WTC11 (cell line): ENCODE measurements at regions not wholly inside any gene's neighbourhood (a gene's known extent, or its start where the extent isn't known, plus 50 kb on each side); places are given as distances from the start of the nearest gene placed in this dataset.

Experiments used
- ATAC-seq: fragments of 200-7000 bp; cut with Tn5 transposase; 2 replicates; pipeline ENCODE4 v1.10.0; 2021; ENCODE audit warnings: mild to moderate bottlenecking, moderate library complexity
- CTCF ChIA-PET: fragments of 300-600 bp; sonication (Branson Sonifier 250); formaldehyde crosslinking; loops from one replicate; lab custom pipeline; 2021; ENCODE audit warnings: antibody characterized with exemption; lab: Charles Lee
- POLR2A ChIA-PET: fragments of 350-600 bp; sonication (Branson Sonifier 250); formaldehyde crosslinking; loops from one replicate; lab custom pipeline; 2021; ENCODE audit warnings: antibody characterized with exemption; lab: Charles Lee
- DNase-seq: peaks from one replicate; pipeline ENCODE4 v3.0.0; 2021; ENCODE audit warnings: low spot score
- H3K27ac Mint-ChIP-seq: 2 replicates; pipeline ENCODE4 v1.8.0; 2021; ENCODE audit warnings: mixed read lengths
- H3K27me3 Mint-ChIP-seq: 2 replicates; pipeline ENCODE4 v1.8.0; 2021; ENCODE audit warnings: low read depth, mild to moderate bottlenecking, moderate library complexity, mixed read lengths
- H3K36me3 Mint-ChIP-seq: 2 replicates; pipeline ENCODE4 v1.8.0; 2021; ENCODE audit warnings: mixed read lengths
- H3K4me1 Mint-ChIP-seq: 2 replicates; pipeline ENCODE4 v1.8.0; 2022; ENCODE audit warnings: mixed read lengths
- H3K4me3 Mint-ChIP-seq: 2 replicates; pipeline ENCODE4 v1.8.0; 2021; ENCODE audit warnings: mild to moderate bottlenecking, moderate library complexity, mixed read lengths
- H3K9me3 Mint-ChIP-seq: 2 replicates; pipeline ENCODE4 v1.8.0; 2021; ENCODE audit warnings: mixed read lengths
- ATF6 ChIP-seq: sonication (generic); formaldehyde crosslinking; IDR thresholded peaks from 2 replicates; pipeline ENCODE4 v1.8.1; 2023; ENCODE audit warnings: mild to moderate bottlenecking, missing genetic modification reagents
- CBFB ChIP-seq: sonication (generic); formaldehyde crosslinking; IDR thresholded peaks from 2 replicates; pipeline ENCODE4 v1.8.1; 2022; ENCODE audit warnings: mild to moderate bottlenecking, low read depth, missing genetic modification reagents
- CREM ChIP-seq: sonication (generic); formaldehyde crosslinking; IDR thresholded peaks from 2 replicates; pipeline ENCODE4 v1.8.1; 2022; ENCODE audit warnings: mild to moderate bottlenecking, missing genetic modification reagents, moderate library complexity
- FOXK1 ChIP-seq: sonication (generic); formaldehyde crosslinking; IDR thresholded peaks from 2 replicates; pipeline ENCODE4 v1.8.0; 2022; ENCODE audit warnings: mild to moderate bottlenecking, moderate library complexity, missing genetic modification reagents
- GTF2I ChIP-seq: fragments of 250-450 bp; sonication (Bioruptor Pico); conservative IDR thresholded peaks from 2 replicates; pipeline ENCODE4 v1.4.0; 2021; ENCODE audit warnings: mild to moderate bottlenecking
- JAZF1 ChIP-seq: fragments of 250-450 bp; sonication (Bioruptor Pico); IDR thresholded peaks from 2 replicates; pipeline ENCODE4 v1.9.0; 2021; ENCODE audit warnings: moderate library complexity, mild to moderate bottlenecking, inconsistent platforms
- JUN ChIP-seq: sonication (generic); formaldehyde crosslinking; IDR thresholded peaks from 2 replicates; pipeline ENCODE4 v1.8.0; 2023; ENCODE audit warnings: mild to moderate bottlenecking, missing genetic modification reagents
- NFYB ChIP-seq: sonication (generic); formaldehyde crosslinking; conservative IDR thresholded peaks from 2 replicates; pipeline ENCODE4 v1.8.0; 2022; ENCODE audit warnings: low read depth, missing genetic modification reagents
- PREB ChIP-seq: sonication (generic); formaldehyde crosslinking; IDR thresholded peaks from 2 replicates; pipeline ENCODE4 v1.8.1; 2022; ENCODE audit warnings: mild to moderate bottlenecking, missing genetic modification reagents, moderate library complexity, borderline replicate concordance
- RELA ChIP-seq: sonication (generic); formaldehyde crosslinking; IDR thresholded peaks from 2 replicates; pipeline ENCODE4 v1.8.1; 2022; ENCODE audit warnings: missing genetic modification reagents, mild to moderate bottlenecking, borderline replicate concordance
- TCF7 ChIP-seq: sonication (generic); formaldehyde crosslinking; IDR thresholded peaks from 2 replicates; pipeline ENCODE4 v1.8.0; 2022; ENCODE audit warnings: mild to moderate bottlenecking, low read depth, missing genetic modification reagents, moderate library complexity
- TEAD1 ChIP-seq: sonication (generic); formaldehyde crosslinking; IDR thresholded peaks from 2 replicates; pipeline ENCODE4 v1.8.0; 2022; ENCODE audit warnings: mild to moderate bottlenecking, missing genetic modification reagents
- TEAD4 ChIP-seq: sonication (generic); formaldehyde crosslinking; IDR thresholded peaks from 2 replicates; pipeline ENCODE4 v1.8.0; 2022; ENCODE audit warnings: mild to moderate bottlenecking, missing genetic modification reagents
- USF2 ChIP-seq: sonication (generic); formaldehyde crosslinking; IDR thresholded peaks from 2 replicates; pipeline ENCODE4 v1.8.1; 2023; ENCODE audit warnings: mild to moderate bottlenecking, missing genetic modification reagents, moderate library complexity
- ZMAT4 ChIP-seq: fragments of 250-450 bp; sonication (Bioruptor Pico); IDR thresholded peaks from 2 replicates; pipeline ENCODE4 v1.9.0; 2021; ENCODE audit warnings: mild to moderate bottlenecking
- ZNF232 ChIP-seq: sonication (generic); formaldehyde crosslinking; IDR thresholded peaks from 2 replicates; pipeline ENCODE4 v1.8.0; 2022; ENCODE audit warnings: mild to moderate bottlenecking, missing genetic modification reagents
- ZNF416 ChIP-seq: fragments of 250-450 bp; sonication (Bioruptor Pico); IDR thresholded peaks from 2 replicates; pipeline ENCODE4 v1.9.0; 2021; ENCODE audit warnings: mild to moderate bottlenecking, inconsistent platforms
- TF ChIP-seq, protein P1 (sequence below): sonication (generic); formaldehyde crosslinking; conservative IDR thresholded peaks from 2 replicates; pipeline ENCODE4 v1.8.1; 2023; ENCODE audit warnings: mild to moderate bottlenecking, low read depth, missing genetic modification reagents, moderate library complexity
- TF ChIP-seq, protein P2 (sequence below): sonication (generic); formaldehyde crosslinking; IDR thresholded peaks from 2 replicates; pipeline ENCODE4 v1.8.1; 2023; ENCODE audit warnings: mild to moderate bottlenecking, moderate library complexity, missing genetic modification reagents
- TF ChIP-seq, protein P3 (sequence below): sonication (generic); formaldehyde crosslinking; IDR thresholded peaks from 2 replicates; pipeline ENCODE4 v1.8.1; 2022; ENCODE audit warnings: mild to moderate bottlenecking, moderate library complexity, missing genetic modification reagents

GRCh38 chr21:17002594-17003257 is 510.1 kb upstream of the CXADR start:
- DNase-seq (no peak), ATAC-seq (no peak)
- ChIA-PET CTCF (no interaction called here), POLR2A (no interaction called here)
- Mint-ChIP-seq H3K27ac (peak overlapping the region; percentile 67), H3K36me3 (peaks cover 15% of the 10 kb centered on the region), H3K4me3 (no peak overlapping the region), H3K27me3 (no peaks in the 10 kb centered on the region), H3K9me3 (peaks cover 26% of the 10 kb centered on the region), H3K4me1 (peaks cover 44% of the 10 kb centered on the region)
- no peak for TF ChIP-seq CBFB (CRISPR knock-in tag)

GRCh38 chr21:17003258-17003615 is 509.6 kb upstream of the CXADR start:
- H3K27ac Mint-ChIP-seq = peak overlapping the region; percentile 67
- peaks cover 15% of the 10 kb centered on the region for H3K36me3 Mint-ChIP-seq
- CTCF ChIA-PET = no interaction called here
- peaks cover 44% of the 10 kb centered on the region for H3K4me1 Mint-ChIP-seq
- no peak for DNase-seq
- ATAC-seq = no peak; the same call in 1 of the 2 replicates
- no peak for TF ChIP-seq GTF2I
- TF ChIP-seq, protein P1, sequence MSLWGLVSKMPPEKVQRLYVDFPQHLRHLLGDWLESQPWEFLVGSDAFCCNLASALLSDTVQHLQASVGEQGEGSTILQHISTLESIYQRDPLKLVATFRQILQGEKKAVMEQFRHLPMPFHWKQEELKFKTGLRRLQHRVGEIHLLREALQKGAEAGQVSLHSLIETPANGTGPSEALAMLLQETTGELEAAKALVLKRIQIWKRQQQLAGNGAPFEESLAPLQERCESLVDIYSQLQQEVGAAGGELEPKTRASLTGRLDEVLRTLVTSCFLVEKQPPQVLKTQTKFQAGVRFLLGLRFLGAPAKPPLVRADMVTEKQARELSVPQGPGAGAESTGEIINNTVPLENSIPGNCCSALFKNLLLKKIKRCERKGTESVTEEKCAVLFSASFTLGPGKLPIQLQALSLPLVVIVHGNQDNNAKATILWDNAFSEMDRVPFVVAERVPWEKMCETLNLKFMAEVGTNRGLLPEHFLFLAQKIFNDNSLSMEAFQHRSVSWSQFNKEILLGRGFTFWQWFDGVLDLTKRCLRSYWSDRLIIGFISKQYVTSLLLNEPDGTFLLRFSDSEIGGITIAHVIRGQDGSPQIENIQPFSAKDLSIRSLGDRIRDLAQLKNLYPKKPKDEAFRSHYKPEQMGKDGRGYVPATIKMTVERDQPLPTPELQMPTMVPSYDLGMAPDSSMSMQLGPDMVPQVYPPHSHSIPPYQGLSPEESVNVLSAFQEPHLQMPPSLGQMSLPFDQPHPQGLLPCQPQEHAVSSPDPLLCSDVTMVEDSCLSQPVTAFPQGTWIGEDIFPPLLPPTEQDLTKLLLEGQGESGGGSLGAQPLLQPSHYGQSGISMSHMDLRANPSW (CRISPR knock-in tag) = no peak
- TF ChIP-seq ATF6 (CRISPR knock-in tag) = no peak
- no peak for TF ChIP-seq FOXK1 (CRISPR knock-in tag)
- no peak for TF ChIP-seq RELA (CRISPR knock-in tag)
- no peak for TF ChIP-seq TEAD1
- no peak for TF ChIP-seq TCF7 (CRISPR knock-in tag)
- TF ChIP-seq CREM (CRISPR knock-in tag) = no peak
- TF ChIP-seq, protein P2, sequence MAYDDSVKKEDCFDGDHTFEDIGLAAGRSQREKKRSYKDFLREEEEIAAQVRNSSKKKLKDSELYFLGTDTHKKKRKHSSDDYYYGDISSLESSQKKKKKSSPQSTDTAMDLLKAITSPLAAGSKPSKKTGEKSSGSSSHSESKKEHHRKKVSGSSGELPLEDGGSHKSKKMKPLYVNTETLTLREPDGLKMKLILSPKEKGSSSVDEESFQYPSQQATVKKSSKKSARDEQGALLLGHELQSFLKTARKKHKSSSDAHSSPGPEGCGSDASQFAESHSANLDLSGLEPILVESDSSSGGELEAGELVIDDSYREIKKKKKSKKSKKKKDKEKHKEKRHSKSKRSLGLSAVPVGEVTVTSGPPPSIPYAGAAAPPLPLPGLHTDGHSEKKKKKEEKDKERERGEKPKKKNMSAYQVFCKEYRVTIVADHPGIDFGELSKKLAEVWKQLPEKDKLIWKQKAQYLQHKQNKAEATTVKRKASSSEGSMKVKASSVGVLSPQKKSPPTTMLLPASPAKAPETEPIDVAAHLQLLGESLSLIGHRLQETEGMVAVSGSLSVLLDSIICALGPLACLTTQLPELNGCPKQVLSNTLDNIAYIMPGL = no peak
- TF ChIP-seq JAZF1 (CRISPR knock-in tag) = no peak
- no peak for TF ChIP-seq ZNF416
- TF ChIP-seq USF2 (CRISPR knock-in tag) = no peak
- no peak for TF ChIP-seq JUN (CRISPR knock-in tag)
- no peak for TF ChIP-seq NFYB (CRISPR knock-in tag)
- no peak for TF ChIP-seq ZNF232
- TF ChIP-seq ZMAT4 (CRISPR knock-in tag) = no peak
- no peak for TF ChIP-seq TEAD4 (CRISPR knock-in tag)
- no peak for TF ChIP-seq PREB
- TF ChIP-seq, protein P3, sequence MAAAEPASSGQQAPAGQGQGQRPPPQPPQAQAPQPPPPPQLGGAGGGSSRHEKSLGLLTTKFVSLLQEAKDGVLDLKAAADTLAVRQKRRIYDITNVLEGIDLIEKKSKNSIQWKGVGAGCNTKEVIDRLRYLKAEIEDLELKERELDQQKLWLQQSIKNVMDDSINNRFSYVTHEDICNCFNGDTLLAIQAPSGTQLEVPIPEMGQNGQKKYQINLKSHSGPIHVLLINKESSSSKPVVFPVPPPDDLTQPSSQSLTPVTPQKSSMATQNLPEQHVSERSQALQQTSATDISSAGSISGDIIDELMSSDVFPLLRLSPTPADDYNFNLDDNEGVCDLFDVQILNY (CRISPR knock-in tag) = no peak
- H3K4me3 Mint-ChIP-seq = no peak overlapping the region
- H3K27me3 Mint-ChIP-seq = no peaks in the 10 kb centered on the region
- POLR2A ChIA-PET = no interaction called here
- peaks cover 26% of the 10 kb centered on the region for H3K9me3 Mint-ChIP-seq
